H1 (cell line): ENCODE measurements at regions not wholly inside any gene's neighbourhood (a gene's known extent, or its start where the extent isn't known, plus 50 kb on each side); places are given as distances from the start of the nearest gene placed in this dataset.

Experiments used
- CTCF ChIA-PET: fragments of 300-600 bp; sonication (Branson Sonifier 250); formaldehyde crosslinking; loops from one replicate; lab custom pipeline; 2021; ENCODE audit not compliant: partially characterized antibody; lab: Charles Lee
- POLR2A ChIA-PET: fragments of 300-600 bp; sonication (Branson Sonifier 250); formaldehyde crosslinking; loops from one replicate; lab custom pipeline; 2021; ENCODE audit warnings: inconsistent platforms; ENCODE audit not compliant: partially characterized antibody; lab: Charles Lee
- DNase-seq, 2 experiments: peaks; one replicate each; pipeline versions ENCODE4 v3.0.0 to v3.0.0-alpha.2; 2010 to 2022; ENCODE audit warnings: low spot score in 2 of 2, low read depth in 1 of 2, mixed read lengths in 1 of 2
- FAIRE-seq: peaks from 2 replicates; lab custom pipeline; 2011; peaks lifted over from hg19 to GRCh38; lab: Jason Lieb, UNC
- H2AFZ ChIP-seq: 2 replicates; pipeline ENCODE4 v1.8.1; 2012; ENCODE audit warnings: low read length, inconsistent platforms
- H2AK5ac ChIP-seq: 2 replicates; pipeline ENCODE4 v1.6.1; 2013; ENCODE audit warnings: low read depth, low read length
- H2BK120ac ChIP-seq: replicated peaks from 2 replicates; pipeline ENCODE3; 2013; ENCODE audit warnings: low read depth, low read length, inconsistent platforms
- H2BK12ac ChIP-seq: 2 replicates; pipeline ENCODE4 v1.6.1; 2013; ENCODE audit warnings: low read depth, low read length
- H2BK15ac ChIP-seq: 2 replicates; pipeline ENCODE4 v1.6.1; 2013; ENCODE audit warnings: low read length
- H2BK20ac ChIP-seq: 2 replicates; pipeline ENCODE4 v1.6.1; 2013; ENCODE audit warnings: low read length
- H2BK5ac ChIP-seq: 2 replicates; pipeline ENCODE4 v1.6.1; 2013; ENCODE audit warnings: low read depth, low read length
- H3K14ac ChIP-seq: 2 replicates; pipeline ENCODE4 v1.6.1; 2013; ENCODE audit warnings: inconsistent platforms; ENCODE audit not compliant: insufficient read length
- H3K18ac ChIP-seq: 2 replicates; pipeline ENCODE4 v1.6.1; 2013; ENCODE audit warnings: low read length; ENCODE audit errors: extremely low read depth
- H3K23ac ChIP-seq: 2 replicates; pipeline ENCODE4 v1.6.1; 2013; ENCODE audit warnings: inconsistent platforms; ENCODE audit not compliant: insufficient read length
- H3K23me2 ChIP-seq: 2 replicates; pipeline ENCODE4 v1.6.1; 2013; ENCODE audit warnings: low read depth, low read length
- H3K27ac ChIP-seq: 2 replicates; pipeline ENCODE4 v1.6.1; 2011; ENCODE audit warnings: low read depth, low read length, inconsistent platforms
- H3K27me3 ChIP-seq, 4 experiments: replicated peaks in 1 of 4; 1 replicate in 1 of 4; 2 replicates in 3 of 4; pipeline versions ENCODE4 v1.6.1 to v1.8.1; 2011 to 2013; ENCODE audit warnings: low read length in 3 of 4, mild to moderate bottlenecking in 3 of 4, inconsistent platforms in 2 of 4, mixed read lengths in 2 of 4, moderate library complexity in 1 of 4; ENCODE audit not compliant: control insufficient read depth in 3 of 4, insufficient read depth in 3 of 4; ENCODE audit errors: extremely low read depth in 1 of 4
- H3K36me3 ChIP-seq, 4 experiments: 2 replicates each; pipeline versions ENCODE4 v1.6.1 to v1.8.1; 2011 to 2013; ENCODE audit warnings: mild to moderate bottlenecking in 4 of 4, low read length in 3 of 4, moderate library complexity in 2 of 4, control low read depth in 1 of 4, inconsistent platforms in 1 of 4; ENCODE audit not compliant: insufficient read depth in 4 of 4, control insufficient read depth in 2 of 4
- H3K4ac ChIP-seq: replicated peaks from 2 replicates; pipeline ENCODE3; 2013; ENCODE audit warnings: low read length, low read depth, mixed read lengths, inconsistent platforms; ENCODE audit not compliant: insufficient read length
- H3K4me1 ChIP-seq, 4 experiments: replicated peaks in 1 of 4; 1 replicate in 1 of 4; 2 replicates in 3 of 4; pipeline versions ENCODE4 v1.6.1 to v1.8.1; 2011 to 2013; ENCODE audit warnings: low read length in 3 of 4, inconsistent platforms in 2 of 4, mixed read lengths in 1 of 4; ENCODE audit not compliant: insufficient read depth in 4 of 4, control insufficient read depth in 3 of 4
- H3K4me2 ChIP-seq, 2 experiments: 2 replicates each; pipeline versions ENCODE4 v1.6.1 to v1.8.1; 2011 to 2013; ENCODE audit warnings: low read depth in 2 of 2, low read length in 2 of 2, control low read depth in 1 of 2, inconsistent platforms in 1 of 2, mild to moderate bottlenecking in 1 of 2; ENCODE audit not compliant: insufficient read depth in 1 of 2
- H3K4me3 ChIP-seq, 4 experiments: fragments of 200-600, 300-600 bp in 1 of 4; sonication (generic), shearing (Covaris generic), sonication (Bioruptor Twin) in 1 of 4; 2 replicates each; pipeline versions ENCODE4 v1.5.1 to v1.8.1; 2011 to 2016; ENCODE audit warnings: low read length in 4 of 4, low read depth in 3 of 4, control low read depth in 2 of 4, inconsistent platforms in 2 of 4, mild to moderate bottlenecking in 2 of 4, mixed read lengths in 1 of 4, moderate library complexity in 1 of 4; ENCODE audit not compliant: insufficient read depth in 2 of 4; ENCODE audit errors: extremely low read depth in 1 of 4
- H3K56ac ChIP-seq: replicated peaks from 2 replicates; pipeline ENCODE3; 2013; ENCODE audit warnings: low read depth, mild to moderate bottlenecking, mixed read lengths, low read length, inconsistent platforms; ENCODE audit not compliant: insufficient read length
- H3K79me1 ChIP-seq: 2 replicates; pipeline ENCODE4 v1.6.1; 2013; ENCODE audit warnings: low read depth, low read length, control low read depth
- H3K79me2 ChIP-seq, 2 experiments: 2 replicates each; pipeline versions ENCODE4 v1.6.1 to v1.8.1; 2012 to 2013; ENCODE audit warnings: low read length in 2 of 2, mild to moderate bottlenecking in 2 of 2, inconsistent platforms in 1 of 2; ENCODE audit not compliant: insufficient read depth in 2 of 2, control insufficient read depth in 1 of 2
- H3K9ac ChIP-seq, 4 experiments: replicated peaks in 1 of 4; 1 replicate in 1 of 4; 2 replicates in 3 of 4; pipeline versions ENCODE4 v1.6.1 to v1.8.1; 2011 to 2013; ENCODE audit warnings: low read depth in 3 of 4, low read length in 3 of 4, control low read depth in 2 of 4, mild to moderate bottlenecking in 2 of 4, moderate library complexity in 2 of 4, inconsistent platforms in 1 of 4; ENCODE audit errors: extremely low read depth in 1 of 4
- H3K9me3 ChIP-seq, 2 experiments: 2 replicates each; pipeline versions ENCODE4 v1.6.1 to v1.8.1; 2012 to 2013; ENCODE audit warnings: mild to moderate bottlenecking in 2 of 2, moderate library complexity in 2 of 2, control low read depth in 1 of 2, inconsistent platforms in 1 of 2, low read depth in 1 of 2, low read length in 1 of 2, mixed read lengths in 1 of 2; ENCODE audit not compliant: insufficient read depth in 2 of 2
- H4K20me1 ChIP-seq, 2 experiments: replicated peaks in 1 of 2; 2 replicates each; pipeline versions ENCODE3 to v1.8.1; 2011 to 2013; ENCODE audit warnings: inconsistent platforms in 2 of 2, low read length in 2 of 2, mild to moderate bottlenecking in 1 of 2; ENCODE audit not compliant: insufficient read depth in 2 of 2, control insufficient read depth in 1 of 2
- H4K5ac ChIP-seq: 2 replicates; pipeline ENCODE4 v1.6.1; 2013; ENCODE audit warnings: low read length, low read depth, mixed read lengths, inconsistent platforms; ENCODE audit not compliant: insufficient read length
- H4K8ac ChIP-seq: 2 replicates; pipeline ENCODE4 v1.8.0; 2013; ENCODE audit warnings: mild to moderate bottlenecking, moderate library complexity, low read length, inconsistent platforms; ENCODE audit not compliant: insufficient read depth; ENCODE audit errors: extremely low read depth
- H4K91ac ChIP-seq: replicated peaks from 2 replicates; pipeline ENCODE3; 2013; ENCODE audit warnings: low read length, mixed read lengths, inconsistent platforms; ENCODE audit not compliant: insufficient read length
- RAD21 ChIP-seq, 2 experiments: IDR thresholded peaks in 1 of 2; conservative IDR thresholded peaks in 1 of 2; 2 replicates each; pipeline ENCODE4 v1.6.1; 2011; ENCODE audit warnings: low read depth in 2 of 2, low read length in 2 of 2, improper control_type of control experiment in 1 of 2, inconsistent platforms in 1 of 2, mild to moderate bottlenecking in 1 of 2, moderate library complexity in 1 of 2
- SUZ12 ChIP-seq: fragments of 200-600 bp; sonication (generic); IDR thresholded peaks from 2 replicates; pipeline ENCODE4 v1.6.1; 2012; ENCODE audit warnings: mild to moderate bottlenecking, inconsistent platforms, low read length, moderate library complexity, mixed read lengths
- YY1 ChIP-seq: IDR thresholded peaks from 2 replicates; pipeline ENCODE4 v1.6.1; 2011; ENCODE audit warnings: low read depth, mild to moderate bottlenecking, low read length
- WGBS, 2 experiments: shearing (Covaris generic) in 1 of 2; methylation state at CpG; one replicate each; pipeline versions ENCODE4 v1.1.6 to v1.1.7; 2013 to 2015; ENCODE audit warnings: low lambda C conversion rate in 2 of 2, mixed read lengths in 2 of 2, inconsistent platforms in 1 of 2, low coverage in 1 of 2, missing lambda C conversion rate in 1 of 2; ENCODE audit not compliant: insufficient replicate concordance in 2 of 2, insufficient coverage in 1 of 2, insufficient read length in 1 of 2; ENCODE audit errors: extremely low coverage in 1 of 2, missing lambda C conversion rate in 1 of 2; 5-methylcytosine and 5-hydroxymethylcytosine counted together

DNA sequence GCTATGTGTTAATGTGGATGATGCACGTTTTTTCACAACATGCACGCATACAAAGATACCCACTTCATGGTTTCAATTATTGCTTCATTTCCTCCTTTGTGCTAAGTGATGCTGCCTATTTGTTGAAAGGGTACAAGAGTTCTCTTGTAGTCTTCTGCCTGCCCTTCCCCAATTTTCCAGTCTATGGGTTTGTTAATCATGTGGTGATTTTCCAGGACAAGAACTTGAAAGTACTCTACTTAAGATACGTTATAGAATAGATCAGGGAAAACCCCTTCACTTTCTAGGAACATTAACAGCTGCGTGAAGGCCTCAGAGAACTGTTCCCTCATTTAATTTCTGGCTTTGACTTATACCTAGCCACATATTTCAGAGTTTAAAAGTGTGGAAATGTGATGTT, 52.1 kb upstream of the SLC44A3 start:
- H3K4me1 ChIP-seq = no peaks in the 10 kb centered on the region
- H3K9ac ChIP-seq = no peak overlapping the region
- ChIA-PET CTCF (no interaction called here), POLR2A (no interaction called here)
- H3K27me3 ChIP-seq = no peaks in the 10 kb centered on the region
- H4K20me1 ChIP-seq = no peaks in the 10 kb centered on the region
- no peak overlapping the region for H2BK120ac ChIP-seq
- H3K23me2 ChIP-seq = peaks cover 3% of the 10 kb centered on the region; the same call in 1 of the 2 replicates
- no peaks in the 10 kb centered on the region for H3K36me3 ChIP-seq
- H3K27ac ChIP-seq = no peak overlapping the region
- H4K5ac ChIP-seq = no peak overlapping the region
- FAIRE-seq (no peak), DNase-seq (no peak)
- no peaks in the 10 kb centered on the region for H3K79me1 ChIP-seq
- no peak overlapping the region for H3K23ac ChIP-seq
- H2AFZ ChIP-seq = no peak overlapping the region
- H3K4me2 ChIP-seq = no peak overlapping the region
- H3K4me3 ChIP-seq = no peak overlapping the region
- H4K91ac ChIP-seq = no peak overlapping the region
- no peak overlapping the region for H2AK5ac ChIP-seq
- 85% methylated on average over 4 of the region's 4 CpGs; no CpG with 5 or more reads in 1 of the 2 experiments for WGBS, 2 experiments
- no peak overlapping the region for H3K18ac ChIP-seq
- H3K79me2 ChIP-seq = no peaks in the 10 kb centered on the region
- H2BK15ac ChIP-seq = no peak overlapping the region
- H2BK20ac ChIP-seq = no peak overlapping the region
- H3K14ac ChIP-seq = no peak overlapping the region
- no peak overlapping the region for H4K8ac ChIP-seq
- H2BK12ac ChIP-seq = no peak overlapping the region
- no peak overlapping the region for H3K4ac ChIP-seq
- H3K56ac ChIP-seq = no peak overlapping the region
- no peak overlapping the region for H2BK5ac ChIP-seq
- peaks cover 0 to 3% of the 10 kb centered on the region in 2 experiments; a peak in 1 of 4 replicates for H3K9me3 ChIP-seq
- no peak for TF ChIP-seq YY1
- no peak for TF ChIP-seq SUZ12
- no peak for TF ChIP-seq RAD21 (IDR thresholded peaks at IDR 0.05 in 1 of 2, conservative IDR thresholded peaks at IDR 0.05 in 1 of 2; ENCODE audit: low read depth in 2 of 2, low read length in 2 of 2)
